ENCODE measurements at regions not wholly inside any gene's neighbourhood (a gene's known extent, or its start where the extent isn't known, plus 50 kb on each side); places are given as distances from the start of the nearest gene placed in this dataset.

GRCh38 chrX:140274811-140275525 is 229.9 kb downstream of the SOX3 start:
- no peak for TF ChIP-seq CTCF (IDR thresholded peaks at IDR 0.05)
- no peak for TF ChIP-seq POLR2A (IDR thresholded peaks at IDR 0.05)
